IMR-90 (cell line): ENCODE measurements at regions not wholly inside any gene's neighbourhood (a gene's known extent, or its start where the extent isn't known, plus 50 kb on each side); places are given as distances from the start of the nearest gene placed in this dataset.

Experiments
- ATAC-seq: fragments of 200-7000 bp; cut with Tn5 transposase; 2 replicates; pipeline ENCODE4 v1.9.1; 2020; ENCODE audit warnings: low read depth, mild to moderate bottlenecking, moderate library complexity
- BruUV-seq: library from RNA; stranded (reverse); fragments of 400-500 nt; replicated peaks from 2 replicates; lab custom pipeline; 2021; lab: Mats Ljungman, UMichigan
- CTCF ChIA-PET: fragments of 300-600 bp; formaldehyde crosslinking; extraction: SDS; loops from one replicate; lab custom pipeline; 2021; ENCODE audit warnings: antibody characterized with exemption; lab: Yijun Ruan, JAX
- POLR2A ChIA-PET: fragments of 300-600 bp; sonication (Branson Sonifier 250); formaldehyde crosslinking; loops from one replicate; lab custom pipeline; 2022; ENCODE audit warnings: antibody characterized with exemption; ENCODE audit not compliant: unreplicated experiment; lab: Charles Lee
- DNase-seq: peaks from one replicate; pipeline ENCODE4 v3.0.0; 2013
- H2AFZ ChIP-seq: replicated peaks from 2 replicates; pipeline ENCODE3; 2013; ENCODE audit warnings: low read length, mild to moderate bottlenecking; ENCODE audit not compliant: poor library complexity
- H2AK5ac ChIP-seq: 2 replicates; pipeline ENCODE4 v1.6.1; 2013; ENCODE audit warnings: low read depth, low read length, inconsistent platforms
- H2AK9ac ChIP-seq: replicated peaks from 2 replicates; pipeline ENCODE3; 2013; ENCODE audit warnings: mild to moderate bottlenecking, low read depth, low read length, moderate library complexity; ENCODE audit not compliant: poor library complexity
- H2BK120ac ChIP-seq: 2 replicates; pipeline ENCODE4 v1.6.1; 2013; ENCODE audit warnings: low read depth, low read length, inconsistent platforms
- H2BK15ac ChIP-seq: 3 replicates; pipeline ENCODE4 v1.6.1; 2013; ENCODE audit warnings: low read depth, low read length, inconsistent platforms
- H2BK20ac ChIP-seq: 2 replicates; pipeline ENCODE4 v1.6.1; 2013; ENCODE audit warnings: low read depth, mild to moderate bottlenecking, inconsistent platforms, low read length, moderate library complexity
- H2BK5ac ChIP-seq: 2 replicates; pipeline ENCODE4 v1.6.1; 2013; ENCODE audit warnings: mild to moderate bottlenecking, low read depth, low read length, inconsistent platforms; ENCODE audit not compliant: poor library complexity, severe bottlenecking
- H3K14ac ChIP-seq: replicated peaks from 2 replicates; pipeline ENCODE4 v1.6.1; 2013; ENCODE audit warnings: low read depth, low read length, inconsistent platforms
- H3K18ac ChIP-seq: 2 replicates; pipeline ENCODE4 v1.6.1; 2013; ENCODE audit warnings: low read depth, low read length, control low read depth
- H3K23ac ChIP-seq: 2 replicates; pipeline ENCODE4 v1.6.1; 2013; ENCODE audit warnings: low read depth, low read length, inconsistent platforms
- H3K27ac ChIP-seq: 2 replicates; pipeline ENCODE4 v1.5.1; 2013; ENCODE audit warnings: mild to moderate bottlenecking, control low read depth, low read length; ENCODE audit not compliant: insufficient read depth
- H3K27me3 ChIP-seq: 2 replicates; pipeline ENCODE4 v1.6.1; 2013; ENCODE audit warnings: low read length; ENCODE audit not compliant: control insufficient read depth, insufficient read depth
- H3K36me3 ChIP-seq: 2 replicates; pipeline ENCODE4 v1.6.1; 2013; ENCODE audit warnings: low read length, mixed read lengths; ENCODE audit not compliant: control insufficient read depth, insufficient read depth
- H3K4ac ChIP-seq: 2 replicates; pipeline ENCODE4 v1.6.1; 2013; ENCODE audit warnings: low read depth, low read length, inconsistent platforms
- H3K4me1 ChIP-seq: 2 replicates; pipeline ENCODE4 v1.6.1; 2013; ENCODE audit warnings: low read length, mixed read lengths; ENCODE audit not compliant: control insufficient read depth, insufficient read depth
- H3K4me2 ChIP-seq: 2 replicates; pipeline ENCODE4 v1.6.1; 2013; ENCODE audit warnings: low read depth, mild to moderate bottlenecking, control low read depth, low read length, moderate library complexity
- H3K4me3 ChIP-seq: 2 replicates; pipeline ENCODE4 v1.5.1; 2013; ENCODE audit warnings: low read depth, mild to moderate bottlenecking, control low read depth, low read length, moderate library complexity; ENCODE audit not compliant: insufficient read depth
- H3K56ac ChIP-seq: 2 replicates; pipeline ENCODE4 v1.6.1; 2013; ENCODE audit warnings: low read length, inconsistent platforms; ENCODE audit not compliant: insufficient read depth; ENCODE audit errors: extremely low read depth
- H3K79me1 ChIP-seq, 2 experiments: 2 replicates each; pipeline ENCODE4 v1.6.1; 2013; ENCODE audit warnings: low read length in 2 of 2, inconsistent platforms in 1 of 2, low read depth in 1 of 2
- H3K9ac ChIP-seq: 2 replicates; pipeline ENCODE4 v1.6.1; 2013; ENCODE audit warnings: low read depth, low read length, control low read depth
- H3K9me1 ChIP-seq: 2 replicates; pipeline ENCODE4 v1.6.1; 2013; ENCODE audit warnings: low read length, inconsistent platforms; ENCODE audit not compliant: insufficient read depth
- H3K9me3 ChIP-seq: 2 replicates; pipeline ENCODE4 v1.6.1; 2013; ENCODE audit warnings: low read length; ENCODE audit not compliant: control insufficient read depth, insufficient read depth
- H4K20me1 ChIP-seq: 2 replicates; pipeline ENCODE4 v1.6.1; 2013; ENCODE audit warnings: low read length, inconsistent platforms; ENCODE audit not compliant: insufficient read depth
- H4K5ac ChIP-seq: 2 replicates; pipeline ENCODE4 v1.6.1; 2013; ENCODE audit warnings: mild to moderate bottlenecking, low read depth, low read length, control low read depth
- H4K8ac ChIP-seq, 2 experiments: 2 replicates each; pipeline ENCODE4 v1.6.1; 2013; ENCODE audit warnings: low read depth in 2 of 2, low read length in 2 of 2, control low read depth in 1 of 2, inconsistent platforms in 1 of 2
- H4K91ac ChIP-seq: 2 replicates; pipeline ENCODE4 v1.6.1; 2013; ENCODE audit warnings: low read depth, low read length, inconsistent platforms; ENCODE audit not compliant: insufficient read depth
- POLR2A ChIP-seq: IDR thresholded peaks from 2 replicates; pipeline ENCODE4 v1.6.1; 2012; ENCODE audit warnings: mild to moderate bottlenecking, low read depth, low read length
- RAD21 ChIP-seq: IDR thresholded peaks from 2 replicates; pipeline ENCODE4 v1.6.1; 2012; ENCODE audit warnings: low read length, improper control_type of control experiment
- WGBS, 2 experiments: methylation state at CpG; one replicate each; pipeline versions ENCODE4 v1.1.5 to v1.1.7; 2013; ENCODE audit warnings: missing lambda C conversion rate in 2 of 2; ENCODE audit not compliant: insufficient read length in 1 of 2; ENCODE audit errors: extremely low coverage in 2 of 2; 5-methylcytosine and 5-hydroxymethylcytosine counted together
- dilution Hi-C: fragments of 300-500 bp; cut with HindIII; formaldehyde crosslinking; loops from one replicate; pipeline ENCODE4 v1.14.3; 2018; ENCODE audit warnings: low sequenced_read_pairs; ENCODE audit not compliant: unreplicated experiment
- in situ Hi-C: fragments of 300-500 bp; cut with MboI; formaldehyde crosslinking; loops from 3 replicates; pipeline ENCODE4 v1.14.3; 2019; ENCODE audit warnings: low sequenced_read_pairs, inconsistent platforms, mixed read lengths
- intact Hi-C: fragments of 100-400 bp; cut with micrococcal nuclease; formaldehyde crosslinking; loops from 2 replicates; pipeline ENCODE4 v1.10.0; 2022

DNA sequence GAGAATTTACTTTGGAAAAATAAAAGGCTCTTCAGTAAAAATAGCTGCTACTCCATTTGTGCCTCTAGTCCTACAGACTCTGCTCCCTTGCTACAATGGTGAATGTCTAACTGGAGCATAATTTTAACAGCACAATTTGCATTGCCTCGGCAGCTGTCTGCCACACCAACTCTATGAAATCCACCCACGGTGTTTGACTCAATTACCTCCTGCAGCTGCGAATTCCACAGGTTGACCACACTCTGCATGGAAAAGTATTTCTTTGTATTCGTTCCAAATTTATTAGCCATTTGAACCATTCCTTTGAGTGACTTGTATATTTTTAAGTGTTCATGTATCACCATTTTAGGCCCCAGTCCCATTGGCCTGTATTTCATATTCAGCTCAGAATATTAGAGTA lies 182.1 kb upstream of the CCDC68 start:
- H3K9me3 ChIP-seq, result 0 out of 2 replicates have a peak, but pooled peaks cover 1% of the 10 kb centered on the region
- no peak overlapping the region for H3K27ac ChIP-seq
- no peak overlapping the region for H2BK5ac ChIP-seq
- ChIA-PET POLR2A (interaction anchor here (0.6 kb wide), 1 partner anchor 11 kb away, joined by 3 read pairs; no protein-coding TSS in a partner anchor), CTCF (no interaction called here)
- intact Hi-C loops (no loop called here), in situ Hi-C loops (no loop called here), dilution Hi-C loops (no loop called here)
- H3K27me3 ChIP-seq, result peaks cover 6% of the 10 kb centered on the region; the same call in 1 of the 2 replicates
- no peak overlapping the region for H4K8ac ChIP-seq
- no peak overlapping the region for H3K9ac ChIP-seq
- H2BK15ac ChIP-seq, result no peak overlapping the region
- H3K36me3 ChIP-seq, result no peaks in the 10 kb centered on the region
- no peak for ATAC-seq
- no peak overlapping the region for H2AFZ ChIP-seq
- no peak overlapping the region for H4K91ac ChIP-seq
- H2AK5ac ChIP-seq, result no peak overlapping the region
- no peak overlapping the region for H3K4me3 ChIP-seq
- no peak overlapping the region for H3K23ac ChIP-seq
- peak; percentile 34 for DNase-seq
- H3K18ac ChIP-seq, result no peak overlapping the region
- H4K20me1 ChIP-seq, result no peaks in the 10 kb centered on the region
- BruUV-seq, result no TSS peak
- no peak overlapping the region for H2AK9ac ChIP-seq
- no peak overlapping the region for H3K56ac ChIP-seq
- H2BK20ac ChIP-seq, result no peak overlapping the region
- H2BK120ac ChIP-seq, result no peak overlapping the region
- H4K5ac ChIP-seq, result no peak overlapping the region
- no peak overlapping the region for H3K14ac ChIP-seq
- no CpG with 5 or more reads among the region's 4 CpGs for WGBS, 2 experiments
- no peak overlapping the region for H3K4me2 ChIP-seq
- H3K4me1 ChIP-seq, result peaks cover 3% of the 10 kb centered on the region; the same call in 1 of the 2 replicates
- no peak overlapping the region for H3K4ac ChIP-seq
- no peaks in the 10 kb centered on the region for H3K9me1 ChIP-seq
- no peaks in the 10 kb centered on the region for H3K79me1 ChIP-seq
- TF ChIP-seq RAD21 (no peak), POLR2A (no peak)
